GM20431 (cell line): ENCODE measurements at regions not wholly inside any gene's neighbourhood (a gene's known extent, or its start where the extent isn't known, plus 50 kb on each side); places are given as distances from the start of the nearest gene placed in this dataset.

Experiments used
- in situ Hi-C: fragments of 300-500 bp; cut with MseI, MboI; formaldehyde crosslinking; loops from one replicate; pipeline ENCODE4 v1.15.0; 2020; ENCODE audit warnings: low sequenced_read_pairs; ENCODE audit not compliant: unreplicated experiment

GRCh38 chr1:38263438-38263837, 216.8 kb upstream of the POU3F1 start:
- in situ Hi-C loops = no loop called here

- in situ Hi-C loops = no loop called here
These were observed 215.0 kb upstream of the POU3F1 start for GRCh38 chr1:38261574-38261973.

- in situ Hi-C loops = no loop called here
These were observed 211.6 kb upstream of the POU3F1 start for GRCh38 chr1:38258085-38258627.

- in situ Hi-C loops = no loop called here
These were observed 210.8 kb upstream of the POU3F1 start for GRCh38 chr1:38257374-38257773.

- in situ Hi-C loops = no loop called here
These were observed 209.5 kb upstream of the POU3F1 start for GRCh38 chr1:38256072-38256471.

- in situ Hi-C loops = no loop called here
These were observed 206.7 kb upstream of the POU3F1 start for GRCh38 chr1:38253314-38253713.

GRCh38 chr1:38250356-38250755, 203.8 kb upstream of the POU3F1 start:
- in situ Hi-C loops = no loop called here

- in situ Hi-C loops = no loop called here
These were observed 202.4 kb upstream of the POU3F1 start for GRCh38 chr1:38249001-38249400.

GRCh38 chr1:38246955-38247952, 200.7 kb upstream of the POU3F1 start:
- in situ Hi-C loops = no loop called here

- in situ Hi-C loops = no loop called here
These were observed 197.7 kb upstream of the POU3F1 start for GRCh38 chr1:38244218-38244845.

- in situ Hi-C loops = no loop called here
These were observed 196.5 kb upstream of the POU3F1 start for GRCh38 chr1:38243106-38243505.

GRCh38 chr1:38242506-38242905, 195.9 kb upstream of the POU3F1 start:
- in situ Hi-C loops = no loop called here

- in situ Hi-C loops = no loop called here
These were observed 195.2 kb upstream of the POU3F1 start for GRCh38 chr1:38241594-38242334.

- in situ Hi-C loops = no loop called here
These were observed 194.0 kb upstream of the POU3F1 start for GRCh38 chr1:38240618-38241017.

GRCh38 chr1:38239258-38239835, 192.8 kb upstream of the POU3F1 start:
- in situ Hi-C loops = no loop called here

GRCh38 chr1:38238294-38238693, 191.7 kb upstream of the POU3F1 start:
- in situ Hi-C loops = no loop called here

- in situ Hi-C loops = no loop called here
These were observed 189.1 kb upstream of the POU3F1 start for GRCh38 chr1:38235705-38236104.

GRCh38 chr1:38231941-38232340, 185.3 kb upstream of the POU3F1 start:
- in situ Hi-C loops = no loop called here

- in situ Hi-C loops = no loop called here
These were observed 182.1 kb upstream of the POU3F1 start for GRCh38 chr1:38228718-38229117.

- in situ Hi-C loops = no loop called here
These were observed 179.2 kb upstream of the POU3F1 start for GRCh38 chr1:38225745-38226144.
